Tibial nerve (tissue), 3 donors: ENCODE measurements at regions not wholly inside any gene's neighbourhood (a gene's known extent, or its start where the extent isn't known, plus 50 kb on each side); places are given as distances from the start of the nearest gene placed in this dataset.

Source experiments
- EP300 ChIP-seq, 2 donors: sonication (generic); formaldehyde crosslinking; IDR thresholded peaks; one replicate each; pipeline ENCODE4 v1.6.1; 2017; ENCODE audit warnings: antibody characterized with exemption in 2 of 2, mild to moderate bottlenecking in 1 of 2
- POLR2A ChIP-seq, 2 donors: fragments of 450-650 bp; IDR thresholded peaks; one replicate each; pipeline ENCODE4 v1.6.1; 2017; ENCODE audit warnings: antibody characterized with exemption in 2 of 2, mild to moderate bottlenecking in 2 of 2, moderate library complexity in 2 of 2

- peak in 1 of 2 donors; percentile 17 for TF ChIP-seq EP300 (IDR thresholded peaks at IDR 0.05)
- TF ChIP-seq POLR2A (IDR thresholded peaks at IDR 0.05), result no peak
Measured at GRCh38 chr18:76546088-76546435, 51.0 kb upstream of the ZNF516 start.
